ENCODE measurements at regions not wholly inside any gene's neighbourhood (a gene's known extent, or its start where the extent isn't known, plus 50 kb on each side); places are given as distances from the start of the nearest gene placed in this dataset.

GRCh38 chr18:8912348-8913326, 189.9 kb upstream of the NDUFV2 start:
- TF ChIP-seq, protein P1, sequence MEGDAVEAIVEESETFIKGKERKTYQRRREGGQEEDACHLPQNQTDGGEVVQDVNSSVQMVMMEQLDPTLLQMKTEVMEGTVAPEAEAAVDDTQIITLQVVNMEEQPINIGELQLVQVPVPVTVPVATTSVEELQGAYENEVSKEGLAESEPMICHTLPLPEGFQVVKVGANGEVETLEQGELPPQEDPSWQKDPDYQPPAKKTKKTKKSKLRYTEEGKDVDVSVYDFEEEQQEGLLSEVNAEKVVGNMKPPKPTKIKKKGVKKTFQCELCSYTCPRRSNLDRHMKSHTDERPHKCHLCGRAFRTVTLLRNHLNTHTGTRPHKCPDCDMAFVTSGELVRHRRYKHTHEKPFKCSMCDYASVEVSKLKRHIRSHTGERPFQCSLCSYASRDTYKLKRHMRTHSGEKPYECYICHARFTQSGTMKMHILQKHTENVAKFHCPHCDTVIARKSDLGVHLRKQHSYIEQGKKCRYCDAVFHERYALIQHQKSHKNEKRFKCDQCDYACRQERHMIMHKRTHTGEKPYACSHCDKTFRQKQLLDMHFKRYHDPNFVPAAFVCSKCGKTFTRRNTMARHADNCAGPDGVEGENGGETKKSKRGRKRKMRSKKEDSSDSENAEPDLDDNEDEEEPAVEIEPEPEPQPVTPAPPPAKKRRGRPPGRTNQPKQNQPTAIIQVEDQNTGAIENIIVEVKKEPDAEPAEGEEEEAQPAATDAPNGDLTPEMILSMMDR (IDR thresholded peaks at IDR 0.05): no peak
- TF ChIP-seq POLR2A (IDR thresholded peaks at IDR 0.05): no peak
